Limb (tissue), 2 donors: ENCODE measurements at regions not wholly inside any gene's neighbourhood (a gene's known extent, or its start where the extent isn't known, plus 50 kb on each side); places are given as distances from the start of the nearest gene placed in this dataset.
A peak's percentile ranks its signal among the peaks of the same experiment; 100 is the strongest.
"Not testable (repeated sequence)": the region's sequence is repeated elsewhere in the genome, so short reads cannot be mapped to it uniquely, and the experiment has no call there.

Experiments used
- DNase-seq, 2 donors: peaks; one replicate each; pipeline ENCODE4 v3.0.0-alpha.2; 2016; ENCODE audit errors: extremely low spot score in 2 of 2

DNA sequence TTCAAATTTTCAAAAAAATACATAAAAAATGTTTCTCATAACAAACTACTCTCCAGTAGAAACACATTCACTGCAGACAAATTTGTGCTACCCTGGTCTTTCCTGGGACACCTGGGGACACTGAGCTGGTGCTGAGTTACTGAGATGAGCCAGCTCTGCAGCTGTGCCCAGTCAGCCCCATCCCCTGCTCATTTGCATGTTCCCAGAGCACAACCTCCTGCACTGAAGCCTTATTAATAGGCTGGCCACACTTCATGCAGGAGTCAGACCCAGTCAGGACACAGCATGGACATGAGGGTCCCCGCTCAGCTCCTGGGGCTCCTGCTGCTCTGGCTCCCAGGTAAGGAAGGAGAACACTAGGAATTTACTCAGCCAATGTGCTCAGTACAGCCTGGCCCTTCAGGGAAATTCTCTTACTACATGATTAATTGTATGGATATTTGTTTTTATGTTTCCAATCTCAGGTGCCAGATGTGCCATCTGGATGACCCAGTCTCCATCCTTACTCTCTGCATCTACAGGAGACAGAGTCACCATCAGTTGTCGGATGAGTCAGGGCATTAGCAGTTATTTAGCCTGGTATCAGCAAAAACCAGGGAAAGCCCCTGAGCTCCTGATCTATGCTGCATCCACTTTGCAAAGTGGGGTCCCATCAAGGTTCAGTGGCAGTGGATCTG lies 1529.3 kb downstream of the RPIA start:
- not testable (repeated sequence) for DNase-seq

GRCh38 chr2:90221300-90221651 lies 1529.8 kb downstream of the RPIA start:
- DNase-seq = no peak

DNA sequence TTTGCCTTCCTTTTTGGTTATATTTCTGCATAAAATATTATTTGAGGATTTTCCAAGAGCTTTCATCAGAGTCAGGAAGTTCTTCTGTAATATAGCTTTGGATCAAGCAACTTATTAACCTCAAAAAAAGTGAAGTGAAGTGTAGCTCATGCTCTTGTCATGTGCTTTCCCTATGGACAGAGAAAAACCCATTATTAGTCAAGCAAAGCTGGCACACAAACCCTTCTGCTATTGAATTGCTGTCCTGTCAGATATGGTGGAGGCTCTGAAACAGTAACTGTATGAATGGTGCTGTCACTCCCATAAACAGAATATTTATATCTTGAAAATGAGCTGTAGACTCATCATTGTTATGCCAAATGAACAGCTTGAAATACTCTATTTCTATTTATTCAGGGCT lies 1533.3 kb downstream of the RPIA start:
- not testable (repeated sequence) for DNase-seq

DNA sequence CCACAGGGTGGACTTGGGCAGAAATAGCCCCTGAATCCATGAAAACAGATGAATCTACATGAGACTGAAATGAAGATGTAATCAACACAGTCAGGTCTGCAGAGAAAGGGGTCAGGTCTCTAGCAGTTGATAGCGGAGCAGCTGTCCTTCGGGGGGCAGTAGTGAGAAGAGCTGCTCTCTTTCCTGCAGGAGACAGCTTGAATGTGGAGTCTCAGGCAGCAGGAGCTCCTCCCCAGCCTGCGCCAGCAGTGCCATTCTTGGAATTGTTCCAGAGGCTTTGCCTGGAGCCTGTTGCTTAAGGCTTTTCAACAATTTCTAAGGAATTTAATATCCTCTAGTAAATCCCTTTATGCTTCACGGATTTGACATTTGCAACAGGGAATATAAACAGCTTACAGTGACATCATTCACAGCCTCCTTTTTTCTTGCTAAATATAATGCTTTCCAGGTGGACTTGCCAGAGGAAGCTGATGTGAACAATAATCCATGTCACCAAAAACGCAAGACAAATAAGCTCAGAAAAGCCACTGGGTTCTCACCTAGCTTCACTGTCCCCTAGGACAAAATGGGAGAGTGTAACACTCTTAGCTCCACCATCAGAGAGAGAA lies 1535.1 kb downstream of the RPIA start:
- DNase-seq = not testable (repeated sequence)

DNA sequence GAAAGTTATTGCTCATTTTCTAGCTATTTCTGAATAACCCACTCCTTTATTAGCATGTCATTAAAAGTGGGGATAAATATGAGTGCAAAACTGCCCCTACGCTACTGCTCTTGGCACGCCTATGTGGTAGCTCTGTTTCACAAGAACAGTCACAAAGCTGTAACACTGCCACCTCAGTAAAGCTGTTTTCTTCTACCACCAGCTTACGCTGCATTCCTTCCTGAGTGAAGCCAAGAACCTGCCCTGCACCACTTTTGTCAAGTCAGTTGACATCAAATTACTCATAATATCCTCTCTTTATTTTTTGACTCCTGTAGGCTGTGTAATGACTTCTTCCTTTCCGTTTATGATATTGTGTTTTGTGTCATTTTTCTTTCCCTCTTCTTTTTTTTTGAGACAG lies 1539.7 kb downstream of the RPIA start:
- DNase-seq = not testable (repeated sequence)

DNA sequence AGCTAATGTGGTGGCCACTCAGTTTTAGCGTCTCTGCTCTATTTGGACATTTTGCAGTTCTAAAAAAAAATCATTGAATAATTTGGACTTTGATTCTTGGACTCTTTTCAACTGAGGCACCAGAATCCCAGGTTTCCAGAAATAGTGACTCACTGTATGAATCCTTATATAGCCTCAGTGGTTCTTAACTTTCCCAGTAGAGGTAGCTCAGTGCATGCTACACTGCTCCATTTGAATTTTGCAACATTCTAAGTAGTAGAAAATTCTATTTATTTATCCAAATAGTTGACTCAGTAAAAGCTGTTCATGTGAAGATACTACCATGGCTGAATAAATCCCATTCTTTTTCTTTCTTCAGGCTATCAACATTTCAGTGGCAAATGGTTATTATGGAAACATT lies 1544.0 kb downstream of the RPIA start:
- not testable (repeated sequence) for DNase-seq

GRCh38 chr2:90237923-90238361 lies 1546.5 kb downstream of the RPIA start:
- peak in 1 of 2 donors; percentile 35 for DNase-seq

DNA sequence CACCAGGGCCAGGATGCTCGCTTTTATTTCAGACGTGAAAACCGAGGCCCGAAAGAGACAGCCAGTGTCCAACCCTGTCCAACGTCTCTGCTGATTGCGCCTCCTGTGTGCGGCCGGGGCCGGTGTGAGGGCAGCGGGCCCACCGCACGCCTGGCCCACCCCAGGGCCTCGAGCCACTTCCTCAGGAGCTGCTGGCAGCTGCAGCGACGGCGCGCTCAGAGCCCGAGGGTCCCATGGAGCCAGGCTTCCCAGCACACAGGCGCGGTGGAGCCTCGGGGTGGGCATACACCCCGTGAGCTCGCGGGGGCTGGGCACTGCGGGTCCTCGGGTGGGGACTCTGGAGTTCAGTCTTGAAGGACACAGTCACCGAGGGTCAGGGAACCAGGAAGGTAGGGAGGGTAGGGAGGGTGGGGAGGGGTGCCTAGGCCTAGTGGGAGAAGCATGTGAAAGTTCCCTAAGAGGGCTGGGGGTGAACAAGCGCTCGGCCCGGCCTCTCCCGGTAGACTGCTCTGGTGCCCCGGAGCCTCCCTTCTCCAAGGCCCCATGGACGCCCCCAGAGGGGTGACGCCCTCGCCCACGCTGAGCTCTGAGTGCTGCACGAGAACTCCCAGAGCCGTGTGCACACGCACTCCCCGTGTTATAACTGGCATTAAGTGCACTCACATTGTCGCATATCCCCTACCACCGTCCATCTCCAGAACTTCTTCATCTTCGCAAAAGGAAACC lies 1547.2 kb downstream of the RPIA start:
- not testable (repeated sequence) for DNase-seq

GRCh38 chr2:90239769-90240168 lies 1548.3 kb downstream of the RPIA start:
- not testable (repeated sequence) for DNase-seq

- peak in 1 of 2 donors; percentile 26 for DNase-seq
These were observed 1553.7 kb downstream of the RPIA start for GRCh38 chr2:90244902-90245765.

DNA sequence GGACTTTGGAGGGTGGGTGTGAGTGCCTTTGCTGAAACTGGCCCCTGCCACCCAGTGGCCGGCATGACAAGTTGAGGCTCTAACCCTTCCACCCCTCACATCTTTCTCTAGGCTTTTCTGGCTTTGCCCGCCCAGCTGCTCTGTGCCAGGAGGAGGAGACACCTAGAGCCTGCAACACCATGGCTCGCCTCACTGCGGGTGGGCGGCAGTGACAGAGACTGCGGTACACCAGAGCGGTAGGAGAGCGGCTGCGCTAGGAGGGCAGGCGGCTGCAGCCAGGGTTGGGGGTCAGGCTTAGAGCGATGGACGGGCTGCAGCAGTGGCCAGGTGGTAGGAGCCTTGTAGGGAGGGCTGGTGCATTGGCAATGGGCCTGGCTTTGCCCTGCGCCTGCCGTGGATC lies 1556.9 kb downstream of the RPIA start:
- DNase-seq = not testable (repeated sequence)

- not testable (repeated sequence) for DNase-seq
These were observed 1558.9 kb downstream of the RPIA start for GRCh38 chr2:90250350-90250749.

GRCh38 chr2:90251576-90251975 lies 1560.1 kb downstream of the RPIA start:
- not testable (repeated sequence) for DNase-seq

GRCh38 chr2:90253306-90253705 lies 1561.8 kb downstream of the RPIA start:
- DNase-seq = not testable (repeated sequence)

DNA sequence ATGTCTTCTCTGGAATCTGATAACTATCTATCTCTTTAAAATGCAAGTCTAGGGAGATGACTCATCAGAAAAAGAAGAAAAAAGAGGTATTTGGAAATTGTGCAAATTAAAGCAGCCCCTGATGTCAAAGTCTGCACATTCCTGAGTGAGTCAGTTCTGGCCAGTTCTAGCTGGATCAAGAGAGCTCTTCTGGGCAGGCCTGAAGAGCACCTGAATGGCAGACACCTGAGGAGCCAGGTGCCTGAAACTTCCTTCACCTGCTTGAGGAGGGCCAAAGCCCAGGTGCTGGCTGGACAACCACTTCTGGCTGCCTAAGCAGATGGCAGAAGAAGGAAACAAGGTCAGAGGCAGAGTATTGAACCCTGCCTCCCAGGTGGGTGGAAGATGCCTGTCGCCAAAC lies 1575.4 kb downstream of the RPIA start:
- not testable (repeated sequence) for DNase-seq

- not testable (repeated sequence) for DNase-seq
These were observed 1596.3 kb downstream of the RPIA start for GRCh38 chr2:90287751-90288150.

DNA sequence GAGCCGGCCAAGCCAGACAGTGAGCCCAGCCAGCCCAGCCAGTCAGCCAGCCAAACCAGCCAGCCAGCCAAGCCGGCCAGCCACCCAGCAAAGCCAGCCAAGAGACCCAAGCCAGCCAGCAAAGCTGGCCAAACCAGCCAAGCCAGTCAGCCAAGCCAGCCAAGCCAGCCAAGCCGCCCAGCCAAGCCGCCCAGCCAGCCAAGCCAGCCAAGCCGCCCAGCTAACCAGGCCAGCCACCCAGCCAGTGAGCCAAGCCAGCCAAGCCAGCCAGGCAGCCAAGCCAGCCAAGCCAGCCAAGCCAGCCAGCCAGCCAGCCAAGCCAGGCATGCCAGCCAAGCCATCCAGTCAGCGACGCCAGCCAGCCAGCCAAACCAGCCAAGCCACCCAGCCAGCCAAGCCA lies 1596.9 kb downstream of the RPIA start:
- not testable (repeated sequence) for DNase-seq

DNA sequence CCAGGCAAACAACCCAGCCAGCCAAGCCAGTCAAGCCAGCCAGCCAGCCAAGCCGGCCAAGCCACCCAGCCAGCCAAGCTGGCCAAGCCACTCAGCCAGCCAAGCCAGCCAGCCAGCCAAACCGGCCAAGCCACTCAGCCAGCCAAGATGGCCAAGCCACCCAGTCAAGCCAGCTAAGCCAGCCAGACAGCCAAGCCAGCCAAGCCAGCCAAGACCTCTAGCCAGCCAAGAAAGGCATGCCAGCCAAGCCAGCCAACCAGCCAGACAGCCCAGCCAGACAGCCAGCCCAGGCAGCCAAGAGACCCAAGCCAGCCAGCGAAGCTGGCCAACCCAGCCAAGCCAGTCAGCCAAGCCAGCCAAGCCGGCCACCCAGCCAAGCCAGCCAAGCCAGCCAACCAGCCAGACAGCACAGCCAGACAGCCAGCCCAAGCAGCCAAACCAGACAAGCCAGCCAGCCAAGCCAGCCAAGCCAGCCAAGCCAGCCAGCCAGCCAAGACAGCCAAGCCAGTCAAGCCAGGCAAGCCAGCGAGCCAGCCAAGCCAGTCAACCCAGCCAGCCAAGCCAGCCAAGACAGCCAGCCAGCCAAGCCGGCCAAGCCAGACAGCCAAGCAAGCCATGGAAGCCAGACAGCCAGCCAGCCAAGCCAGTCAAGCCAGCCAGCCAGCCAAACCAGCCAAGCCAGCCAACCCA lies 1598.0 kb downstream of the RPIA start:
- DNase-seq = not testable (repeated sequence)

GRCh38 chr2:90290701-90291100 lies 1599.2 kb downstream of the RPIA start:
- not testable (repeated sequence) for DNase-seq

DNA sequence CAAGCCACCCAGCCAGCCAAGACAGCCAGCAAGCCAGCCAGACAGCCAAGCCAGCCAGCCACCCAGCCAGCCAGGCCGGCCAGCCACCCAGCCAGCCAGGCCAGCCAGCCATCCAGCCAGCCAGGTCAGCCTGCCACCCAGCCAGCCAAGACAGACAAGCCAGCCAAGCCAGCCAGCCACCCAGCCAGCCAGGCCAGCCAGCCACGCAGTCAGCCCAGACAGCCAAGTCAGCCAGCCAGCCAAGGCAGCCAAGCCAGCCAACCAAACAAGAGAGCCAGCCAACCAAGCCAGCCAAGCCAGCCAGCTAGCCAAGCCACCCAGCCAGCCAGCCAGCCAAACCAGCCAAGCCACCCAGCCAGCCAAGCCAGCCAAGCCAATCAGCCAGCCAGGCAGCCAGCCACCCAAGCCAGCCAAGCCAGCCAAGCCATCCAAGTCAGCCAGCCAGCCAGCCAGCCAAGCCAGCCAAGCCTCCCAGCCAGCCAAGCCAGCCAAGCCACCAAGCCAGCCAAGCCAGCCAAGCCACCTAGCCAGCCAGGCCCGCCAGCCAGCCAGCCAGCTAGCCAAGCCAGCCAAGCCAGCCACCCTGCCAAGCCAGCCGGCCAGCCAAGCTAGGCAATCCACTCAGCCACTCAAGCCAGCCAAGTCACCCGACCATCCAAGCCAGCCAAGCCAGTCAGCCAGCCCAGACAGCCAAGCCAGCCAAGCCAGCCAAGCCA lies 1599.9 kb downstream of the RPIA start:
- peak in 1 of 2 donors; percentile 28 for DNase-seq
